Suppressor macrophage treated with lipopolysaccharide for 1 hour (primary cell): ENCODE measurements at regions not wholly inside any gene's neighbourhood (a gene's known extent, or its start where the extent isn't known, plus 50 kb on each side); places are given as distances from the start of the nearest gene placed in this dataset.

Experiments used
- DNase-seq, 3 donors: peaks; one replicate each; pipeline ENCODE4 v3.0.0-alpha.2; 2020 to 2022

GRCh38 chr5:126300293-126300692 is 122.9 kb upstream of the GRAMD2B start:
- DNase-seq: no peak

GRCh38 chr5:126301056-126301455 is 122.2 kb upstream of the GRAMD2B start:
- DNase-seq: no peak

- DNase-seq: peak in 1 of 3 donors; percentile 8
Observed at GRCh38 chr5:126309860-126310259, 113.3 kb upstream of the GRAMD2B start.

GRCh38 chr5:126311766-126312165 is 111.4 kb upstream of the GRAMD2B start:
- no peak for DNase-seq

- DNase-seq: peak in 1 of 3 donors; percentile 12
Observed at GRCh38 chr5:126315341-126315740, 107.9 kb upstream of the GRAMD2B start.

- DNase-seq: no peak
Observed at GRCh38 chr5:126332326-126332725, 90.9 kb upstream of the GRAMD2B start.

GRCh38 chr5:126334760-126335159 is 88.4 kb upstream of the GRAMD2B start:
- no peak for DNase-seq

- no peak for DNase-seq
Observed at GRCh38 chr5:126335886-126336285, 87.3 kb upstream of the GRAMD2B start.

- no peak for DNase-seq
Observed at GRCh38 chr5:126338635-126339034, 84.6 kb upstream of the GRAMD2B start.

- peak; percentile 67 to 81 (median 77) for DNase-seq
Observed at GRCh38 chr5:126339215-126339805, 83.9 kb upstream of the GRAMD2B start.

GRCh38 chr5:126341906-126342630 is 81.1 kb upstream of the GRAMD2B start:
- DNase-seq: peak in 1 of 3 donors; percentile 1

- DNase-seq: no peak
Observed at GRCh38 chr5:126348855-126349635, 74.2 kb upstream of the GRAMD2B start.

GRCh38 chr5:126351153-126351552 is 72.1 kb upstream of the GRAMD2B start:
- peak in 1 of 3 donors; percentile 41 for DNase-seq

- peak; percentile 43 to 72 (median 70) for DNase-seq
Observed at GRCh38 chr5:126354012-126354857, 69.0 kb upstream of the GRAMD2B start.

- DNase-seq: no peak
Observed at GRCh38 chr5:126354858-126355731, 68.1 kb upstream of the GRAMD2B start.

GRCh38 chr5:126355940-126356339 is 67.3 kb upstream of the GRAMD2B start:
- peak; percentile 36 to 42 (median 38) for DNase-seq

- DNase-seq: peak; percentile 59 to 62 (median 61)
Observed at GRCh38 chr5:126357585-126358342, 65.4 kb upstream of the GRAMD2B start.

GRCh38 chr5:126358525-126358924 is 64.7 kb upstream of the GRAMD2B start:
- peak in 1 of 3 donors; percentile 5 for DNase-seq

- DNase-seq: no peak
Observed at GRCh38 chr5:126359884-126360283, 63.3 kb upstream of the GRAMD2B start.

- DNase-seq: peak; percentile 75 to 89 (median 85)
Observed at GRCh38 chr5:126360467-126360866, 62.7 kb upstream of the GRAMD2B start.

GRCh38 chr5:126363658-126364057 is 59.6 kb upstream of the GRAMD2B start:
- peak; percentile 53 to 68 (median 58) for DNase-seq
